IPS-20b (cell line): ENCODE measurements at regions not wholly inside any gene's neighbourhood (a gene's known extent, or its start where the extent isn't known, plus 50 kb on each side); places are given as distances from the start of the nearest gene placed in this dataset.

Source experiments
- H3K27ac ChIP-seq: one replicate; pipeline ENCODE4 v1.5.1; 2013; ENCODE audit warnings: low read length
- H3K27me3 ChIP-seq: 2 replicates; pipeline ENCODE4 v1.6.1; 2013; ENCODE audit warnings: mild to moderate bottlenecking, low read length, inconsistent platforms; ENCODE audit not compliant: insufficient read depth
- H3K36me3 ChIP-seq: 2 replicates; pipeline ENCODE4 v1.6.1; 2013; ENCODE audit warnings: low read depth, mild to moderate bottlenecking, inconsistent platforms, low read length, moderate library complexity; ENCODE audit not compliant: insufficient read depth
- H3K4me1 ChIP-seq: 2 replicates; pipeline ENCODE4 v1.6.1; 2013; ENCODE audit warnings: mild to moderate bottlenecking, control low read depth, inconsistent platforms, low read length, moderate library complexity; ENCODE audit not compliant: insufficient read depth
- H3K4me3 ChIP-seq: 2 replicates; pipeline ENCODE4 v1.5.1; 2013; ENCODE audit warnings: mild to moderate bottlenecking, low read length, inconsistent platforms
- H3K9ac ChIP-seq: 2 replicates; pipeline ENCODE4 v1.6.1; 2013; ENCODE audit warnings: low read depth, mild to moderate bottlenecking, inconsistent platforms, low read length, moderate library complexity
- H3K9me3 ChIP-seq: 2 replicates; pipeline ENCODE4 v1.6.1; 2013; ENCODE audit warnings: mild to moderate bottlenecking, low read depth, low read length, inconsistent platforms; ENCODE audit not compliant: insufficient read depth

DNA sequence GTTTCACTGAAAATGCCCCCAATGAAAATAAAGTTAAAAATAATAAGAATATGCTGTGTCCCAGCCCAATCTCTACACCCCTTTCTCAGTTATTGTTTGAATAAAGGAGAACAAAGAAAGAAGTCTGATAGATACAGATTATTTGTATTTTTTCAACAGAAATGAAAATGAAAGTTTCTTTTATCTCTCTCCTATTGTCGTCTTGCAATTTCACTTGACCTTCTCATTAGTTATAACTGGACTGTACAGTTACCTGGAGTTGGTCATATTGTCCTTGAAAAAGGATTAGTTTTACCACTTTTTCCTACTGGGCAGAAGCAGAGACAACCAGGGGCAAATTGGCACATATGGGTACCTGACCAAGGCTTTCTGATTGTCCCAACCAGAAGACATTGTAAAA is 440.0 kb downstream of the PDCD6IP start:
- Histone ChIP-seq H3K27ac (no peak overlapping the region), H3K9me3 (no peaks in the 10 kb centered on the region)

DNA sequence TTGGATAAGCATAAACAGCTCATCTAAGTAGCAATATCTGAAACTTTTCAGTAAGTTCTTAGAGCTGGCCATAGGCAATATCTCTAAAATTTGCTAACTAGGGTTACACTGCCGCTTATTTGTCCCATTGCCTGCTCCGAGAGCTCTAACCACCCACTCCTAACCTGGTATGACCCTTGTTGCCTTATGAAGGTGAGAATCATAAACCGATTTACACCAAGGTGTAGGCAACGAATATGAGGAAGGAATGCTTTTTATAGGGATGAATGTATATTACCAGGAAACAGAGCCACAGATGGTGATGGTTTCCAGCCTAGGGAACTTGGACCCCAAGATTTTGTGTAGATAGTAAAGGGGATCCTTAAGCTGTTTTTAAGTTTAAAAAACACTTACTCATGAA is 440.9 kb downstream of the PDCD6IP start:
- Histone ChIP-seq H3K9me3 (no peaks in the 10 kb centered on the region), H3K4me3 (no peak overlapping the region), H3K4me1 (no peaks in the 10 kb centered on the region), H3K27ac (no peak overlapping the region), H3K9ac (no peak overlapping the region), H3K27me3 (no peaks in the 10 kb centered on the region), H3K36me3 (no peaks in the 10 kb centered on the region)

More for the DNA sequence above, 440.0 kb downstream of the PDCD6IP start:
- no peaks in the 10 kb centered on the region for H3K36me3 ChIP-seq
- H3K4me3 ChIP-seq: no peak overlapping the region
- no peaks in the 10 kb centered on the region for H3K27me3 ChIP-seq
- no peaks in the 10 kb centered on the region for H3K4me1 ChIP-seq
- H3K9ac ChIP-seq: no peak overlapping the region

GRCh38 chr3:34239875-34240274 is 441.4 kb downstream of the PDCD6IP start:
- no peak overlapping the region for H3K27ac ChIP-seq
- H3K9me3 ChIP-seq: no peaks in the 10 kb centered on the region
- no peak overlapping the region for H3K4me3 ChIP-seq
- no peak overlapping the region for H3K9ac ChIP-seq
- H3K36me3 ChIP-seq: no peaks in the 10 kb centered on the region
- no peaks in the 10 kb centered on the region for H3K4me1 ChIP-seq
- H3K27me3 ChIP-seq: no peaks in the 10 kb centered on the region

DNA sequence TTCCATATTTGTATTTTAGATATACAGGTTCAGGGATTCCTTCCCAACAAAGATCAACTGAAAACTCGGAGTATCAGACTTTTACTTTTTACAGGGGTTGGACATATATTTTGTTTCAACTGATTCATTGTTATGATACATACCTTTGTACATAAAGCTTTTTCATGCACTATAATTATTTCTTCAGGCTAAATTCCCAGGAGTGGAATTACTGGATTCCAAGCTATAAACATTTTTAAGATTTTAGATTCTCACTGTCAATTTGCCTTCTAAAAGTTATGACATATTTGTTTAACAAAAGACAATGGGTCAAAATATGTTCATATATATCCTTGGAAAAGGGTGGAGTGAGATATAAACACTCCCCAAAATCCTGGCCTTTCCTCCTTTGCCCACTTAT is 449.0 kb downstream of the PDCD6IP start:
- no peaks in the 10 kb centered on the region for H3K4me1 ChIP-seq
- no peak overlapping the region for H3K9ac ChIP-seq
- H3K36me3 ChIP-seq: no peaks in the 10 kb centered on the region
- H3K27me3 ChIP-seq: no peaks in the 10 kb centered on the region
- H3K9me3 ChIP-seq: no peaks in the 10 kb centered on the region
- H3K27ac ChIP-seq: no peak overlapping the region
- H3K4me3 ChIP-seq: no peak overlapping the region

- H3K27ac ChIP-seq: no peak overlapping the region
- H3K4me3 ChIP-seq: no peak overlapping the region
- no peaks in the 10 kb centered on the region for H3K4me1 ChIP-seq
- H3K9ac ChIP-seq: no peak overlapping the region
- H3K27me3 ChIP-seq: 0 out of 2 replicates have a peak, but pooled peaks cover 3% of the 10 kb centered on the region
- no peaks in the 10 kb centered on the region for H3K9me3 ChIP-seq
- H3K36me3 ChIP-seq: no peaks in the 10 kb centered on the region
These were observed 449.9 kb downstream of the PDCD6IP start for GRCh38 chr3:34248352-34248751.

DNA sequence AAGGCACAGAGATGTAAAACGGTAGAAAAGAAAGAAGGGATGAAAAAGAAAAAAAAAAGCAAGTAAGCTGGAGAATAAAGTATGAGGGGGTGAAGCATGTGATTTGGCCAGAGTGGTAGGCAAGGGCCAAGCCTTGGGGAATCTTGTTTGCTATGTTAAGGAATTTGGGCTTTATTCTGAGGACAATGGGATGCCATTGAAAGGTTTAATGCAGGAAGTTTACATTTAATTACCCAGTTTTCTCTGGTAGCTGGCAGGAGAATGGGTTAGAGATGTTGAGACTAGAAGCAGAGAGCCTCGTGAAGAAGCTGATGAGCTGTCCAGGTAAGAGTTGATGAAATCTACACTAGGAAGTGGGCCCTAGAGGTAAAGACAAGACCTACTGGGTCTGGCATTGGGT is 455.9 kb downstream of the PDCD6IP start:
- Histone ChIP-seq H3K36me3 (no peaks in the 10 kb centered on the region), H3K27ac (no peak overlapping the region), H3K9ac (no peak overlapping the region), H3K4me3 (no peak overlapping the region), H3K27me3 (peaks cover 20% of the 10 kb centered on the region; the same call in 1 of the 2 replicates), H3K4me1 (peaks cover 30% of the 10 kb centered on the region), H3K9me3 (no peaks in the 10 kb centered on the region)

DNA sequence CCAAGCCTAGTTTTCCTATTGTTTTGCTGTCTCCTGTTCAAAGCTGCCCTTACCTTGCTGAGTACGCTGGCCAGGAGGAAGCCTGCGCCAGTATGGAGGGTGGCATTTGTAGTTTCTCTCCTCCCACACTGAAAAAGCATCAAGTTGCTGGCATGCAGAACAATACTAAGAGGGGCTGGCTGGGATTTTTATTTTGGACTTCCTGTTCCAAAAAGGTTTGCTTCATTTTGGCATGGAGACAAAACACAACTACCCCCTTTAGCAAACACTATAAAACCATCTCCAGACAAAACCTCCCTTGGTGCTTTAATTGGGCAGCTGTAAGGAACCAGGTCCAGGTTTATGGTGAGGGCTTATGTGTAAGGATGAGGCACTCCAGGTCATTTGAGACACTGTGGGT is 457.6 kb downstream of the PDCD6IP start:
- no peak overlapping the region for H3K9ac ChIP-seq
- no peaks in the 10 kb centered on the region for H3K9me3 ChIP-seq
- no peaks in the 10 kb centered on the region for H3K36me3 ChIP-seq
- H3K4me3 ChIP-seq: no peak overlapping the region
- peaks cover 30% of the 10 kb centered on the region for H3K4me1 ChIP-seq
- no peak overlapping the region for H3K27ac ChIP-seq
- H3K27me3 ChIP-seq: peaks cover 20% of the 10 kb centered on the region; the same call in 1 of the 2 replicates

GRCh38 chr3:34256791-34257190 is 458.4 kb downstream of the PDCD6IP start:
- Histone ChIP-seq H3K36me3 (no peaks in the 10 kb centered on the region), H3K27ac (no peak overlapping the region), H3K9me3 (no peaks in the 10 kb centered on the region), H3K4me3 (no peak overlapping the region), H3K4me1 (peaks cover 32% of the 10 kb centered on the region), H3K27me3 (peaks cover 20% of the 10 kb centered on the region; the same call in 1 of the 2 replicates), H3K9ac (no peak overlapping the region)

GRCh38 chr3:34258271-34258998 is 460.0 kb downstream of the PDCD6IP start:
- Histone ChIP-seq H3K9ac (no peak overlapping the region), H3K36me3 (no peaks in the 10 kb centered on the region), H3K27ac (no peak overlapping the region), H3K4me1 (peaks cover 32% of the 10 kb centered on the region), H3K9me3 (no peaks in the 10 kb centered on the region), H3K4me3 (0 out of 2 replicates have a peak overlapping the region, but pooled peaks have one; percentile 3), H3K27me3 (peaks cover 16% of the 10 kb centered on the region; the same call in 1 of the 2 replicates)

DNA sequence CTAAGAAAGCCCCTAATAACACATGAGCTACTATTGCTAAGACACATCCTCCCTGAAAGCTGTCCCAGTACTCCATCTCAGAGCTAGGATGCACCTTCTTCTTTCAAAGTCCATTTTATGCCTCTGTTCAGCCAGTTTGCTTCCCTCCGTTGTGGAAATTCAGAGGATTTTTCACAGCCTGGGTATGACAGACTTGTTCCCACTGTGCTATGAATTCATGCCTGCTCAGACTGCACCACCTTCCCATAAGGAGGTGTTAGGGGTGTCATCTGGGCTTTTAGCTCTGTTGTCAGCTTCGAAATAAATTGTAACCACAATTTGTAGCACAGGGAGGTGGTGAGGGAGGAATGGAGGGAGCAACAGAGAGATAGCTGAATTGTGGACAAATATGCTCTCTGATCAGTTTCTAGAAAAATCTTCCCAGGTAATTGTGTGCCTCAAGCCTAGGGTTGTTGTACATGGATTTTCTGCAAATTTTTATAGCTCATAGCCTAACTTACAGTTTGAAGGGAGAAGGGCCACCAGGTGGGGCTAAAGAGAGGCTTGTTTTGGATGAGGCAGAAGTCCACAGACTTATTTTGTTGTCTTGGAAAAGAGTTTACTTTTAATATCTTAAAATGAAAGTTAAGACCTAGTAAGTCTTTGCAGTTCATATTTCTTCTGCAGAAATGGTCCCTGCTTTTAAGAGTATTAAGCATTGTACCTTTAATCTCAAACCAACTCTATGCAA is 462.0 kb downstream of the PDCD6IP start:
- peaks cover 25% of the 10 kb centered on the region; the same call in 1 of the 2 replicates for H3K4me1 ChIP-seq

GRCh38 chr3:34261001-34261385 is 462.6 kb downstream of the PDCD6IP start:
- H3K9ac ChIP-seq: no peak overlapping the region
- no peaks in the 10 kb centered on the region for H3K36me3 ChIP-seq
- H3K4me3 ChIP-seq: no peak overlapping the region
- H3K4me1 ChIP-seq: peaks cover 21% of the 10 kb centered on the region; the same call in 1 of the 2 replicates
- no peak overlapping the region for H3K27ac ChIP-seq
- 0 out of 2 replicates have a peak, but pooled peaks cover 1% of the 10 kb centered on the region for H3K27me3 ChIP-seq
- H3K9me3 ChIP-seq: no peaks in the 10 kb centered on the region

More for the DNA sequence above, 462.0 kb downstream of the PDCD6IP start:
- Histone ChIP-seq H3K9me3 (no peaks in the 10 kb centered on the region), H3K36me3 (no peaks in the 10 kb centered on the region), H3K27me3 (peaks cover 6% of the 10 kb centered on the region; the same call in 1 of the 2 replicates), H3K27ac (no peak overlapping the region), H3K9ac (no peak overlapping the region), H3K4me3 (no peak overlapping the region)
